ENCODE measurements at regions not wholly inside any gene's neighbourhood (a gene's known extent, or its start where the extent isn't known, plus 50 kb on each side); places are given as distances from the start of the nearest gene placed in this dataset.
"Not testable (repeated sequence)": the region's sequence is repeated elsewhere in the genome, so short reads cannot be mapped to it uniquely, and the experiment has no call there.

GRCh38 chr2:65751408-65751807 is 319.0 kb upstream of the SPRED2 start:
- TF ChIP-seq EP300 (IDR thresholded peaks at IDR 0.05) (no peak), CTCF (IDR thresholded peaks at IDR 0.05) (no peak), POLR2AphosphoS5 (IDR thresholded peaks at IDR 0.05) (no peak), POLR2A (IDR thresholded peaks at IDR 0.05) (no peak)
- H3K36me3 ChIP-seq = no peaks in the 10 kb centered on the region
- no peaks in the 10 kb centered on the region for H3K27me3 ChIP-seq
- H3K27ac ChIP-seq = no peak overlapping the region
- no peaks in the 10 kb centered on the region for H3K9me3 ChIP-seq
- no peak for DNase-seq (ENCODE audit: low spot score in 2 of 2)
- no peaks in the 10 kb centered on the region for H3K4me1 ChIP-seq
- H3K4me3 ChIP-seq = no peak overlapping the region
- WGBS = 54% methylated on average over 2 of the region's 2 CpGs

GRCh38 chr2:65749545-65749944 is 317.1 kb upstream of the SPRED2 start:
- no peak for DNase-seq (ENCODE audit: low spot score in 2 of 2)
- TF ChIP-seq EP300 (IDR thresholded peaks at IDR 0.05) (no peak), POLR2A (IDR thresholded peaks at IDR 0.05) (no peak), CTCF (IDR thresholded peaks at IDR 0.05) (no peak), POLR2AphosphoS5 (IDR thresholded peaks at IDR 0.05) (no peak)
- H3K36me3 ChIP-seq = no peaks in the 10 kb centered on the region
- no peaks in the 10 kb centered on the region for H3K27me3 ChIP-seq
- H3K9me3 ChIP-seq = no peaks in the 10 kb centered on the region
- H3K27ac ChIP-seq = no peak overlapping the region
- H3K4me1 ChIP-seq = no peaks in the 10 kb centered on the region
- WGBS = 57% methylated on average over 3 of the region's 3 CpGs
- no peak overlapping the region for H3K4me3 ChIP-seq

- not testable (repeated sequence) for H3K4me1 ChIP-seq; DNase-seq (ENCODE audit: low spot score in 2 of 2); H3K27me3 ChIP-seq; H3K36me3 ChIP-seq; H3K27ac ChIP-seq; H3K9me3 ChIP-seq; H3K4me3 ChIP-seq
- 50% methylated on average over 4 of the region's 4 CpGs for WGBS
Observed at GRCh38 chr2:65747875-65748274, 315.5 kb upstream of the SPRED2 start.

GRCh38 chr2:65746931-65747675 is 314.7 kb upstream of the SPRED2 start:
- H3K27ac ChIP-seq = no peak overlapping the region
- no peaks in the 10 kb centered on the region for H3K9me3 ChIP-seq
- no peak overlapping the region for H3K4me3 ChIP-seq
- no peaks in the 10 kb centered on the region for H3K4me1 ChIP-seq
- WGBS = 71% methylated on average over 11 of the region's 11 CpGs
- DNase-seq (ENCODE audit: low spot score in 2 of 2) = no peak
- H3K27me3 ChIP-seq = no peaks in the 10 kb centered on the region
- no peaks in the 10 kb centered on the region for H3K36me3 ChIP-seq
- no peak for TF ChIP-seq EP300 (IDR thresholded peaks at IDR 0.05)
- TF ChIP-seq POLR2AphosphoS5 (IDR thresholded peaks at IDR 0.05) = no peak
- no peak for TF ChIP-seq CTCF (IDR thresholded peaks at IDR 0.05)
- no peak for TF ChIP-seq POLR2A (IDR thresholded peaks at IDR 0.05)

GRCh38 chr2:65744477-65745200 is 312.2 kb upstream of the SPRED2 start:
- Histone ChIP-seq H3K27me3 (no peaks in the 10 kb centered on the region), H3K4me1 (no peaks in the 10 kb centered on the region), H3K27ac (no peak overlapping the region), H3K4me3 (no peak overlapping the region), H3K36me3 (no peaks in the 10 kb centered on the region), H3K9me3 (no peaks in the 10 kb centered on the region)
- WGBS = 87% methylated on average over 6 of the region's 6 CpGs
- no peak for DNase-seq (ENCODE audit: low spot score in 2 of 2)
- TF ChIP-seq EP300 (IDR thresholded peaks at IDR 0.05) = no peak

GRCh38 chr2:65742977-65743376 is 310.6 kb upstream of the SPRED2 start:
- Histone ChIP-seq H3K4me3 (no peak overlapping the region), H3K4me1 (no peaks in the 10 kb centered on the region), H3K27ac (no peak overlapping the region), H3K9me3 (no peaks in the 10 kb centered on the region), H3K27me3 (no peaks in the 10 kb centered on the region), H3K36me3 (no peaks in the 10 kb centered on the region)
- no peak for DNase-seq (ENCODE audit: low spot score in 2 of 2)
- no peak for TF ChIP-seq EP300 (IDR thresholded peaks at IDR 0.05)
- 100% methylated on average over 1 of the region's 1 CpG for WGBS

Data from suprapubic skin (tissue), 4 donors.